ENCODE measurements at regions not wholly inside any gene's neighbourhood (a gene's known extent, or its start where the extent isn't known, plus 50 kb on each side); places are given as distances from the start of the nearest gene placed in this dataset.

DNA sequence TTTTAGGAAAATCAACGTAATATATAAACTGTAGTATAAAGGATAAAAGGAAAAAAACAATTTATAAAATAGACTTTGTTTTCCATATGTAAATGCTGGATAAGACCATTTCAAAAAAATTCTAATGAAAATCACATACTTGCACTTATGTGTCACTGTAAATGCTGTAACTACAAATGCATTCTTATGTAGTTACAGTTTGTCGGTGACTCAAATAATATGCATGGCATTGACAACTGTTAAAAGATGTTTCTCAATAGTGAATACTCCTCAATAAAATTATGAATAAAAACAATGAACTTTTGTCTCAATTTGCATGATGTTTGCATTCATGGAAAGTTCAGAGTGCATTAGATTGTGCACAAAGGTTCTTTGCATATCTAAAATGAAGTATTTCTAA lies 614.0 kb upstream of the CHRM3 start:
- no peak for ATAC-seq

DNA sequence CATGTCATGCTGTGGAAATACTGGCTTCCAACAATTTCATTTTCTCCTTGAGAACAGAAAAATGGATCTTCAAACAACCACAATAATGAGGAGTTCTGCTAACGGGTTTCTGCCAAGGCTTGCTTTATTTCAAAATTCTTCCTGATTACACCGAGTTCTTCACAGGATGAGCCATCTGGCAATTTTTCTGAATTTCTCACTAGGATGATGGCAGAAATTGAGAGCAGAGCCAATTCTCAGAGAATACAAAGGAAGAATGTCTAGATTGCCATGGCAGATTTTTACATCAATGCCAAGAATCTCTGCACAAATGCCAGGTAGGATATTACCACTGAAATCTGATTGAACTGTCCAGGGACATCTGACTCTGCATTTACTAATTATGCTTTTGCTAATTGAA lies 619.0 kb upstream of the CHRM3 start:
- no peaks in the 10 kb centered on the region for H3K36me3 ChIP-seq (ENCODE audit: low read depth)
- H3K4me3 ChIP-seq = no peak overlapping the region
- ATAC-seq = no peak
- no peaks in the 10 kb centered on the region for H3K4me1 ChIP-seq (ENCODE audit: low read depth)
- H3K9me3 ChIP-seq = peaks cover 13% of the 10 kb centered on the region
- DNase-seq = no peak
- TF ChIP-seq, protein P1, sequence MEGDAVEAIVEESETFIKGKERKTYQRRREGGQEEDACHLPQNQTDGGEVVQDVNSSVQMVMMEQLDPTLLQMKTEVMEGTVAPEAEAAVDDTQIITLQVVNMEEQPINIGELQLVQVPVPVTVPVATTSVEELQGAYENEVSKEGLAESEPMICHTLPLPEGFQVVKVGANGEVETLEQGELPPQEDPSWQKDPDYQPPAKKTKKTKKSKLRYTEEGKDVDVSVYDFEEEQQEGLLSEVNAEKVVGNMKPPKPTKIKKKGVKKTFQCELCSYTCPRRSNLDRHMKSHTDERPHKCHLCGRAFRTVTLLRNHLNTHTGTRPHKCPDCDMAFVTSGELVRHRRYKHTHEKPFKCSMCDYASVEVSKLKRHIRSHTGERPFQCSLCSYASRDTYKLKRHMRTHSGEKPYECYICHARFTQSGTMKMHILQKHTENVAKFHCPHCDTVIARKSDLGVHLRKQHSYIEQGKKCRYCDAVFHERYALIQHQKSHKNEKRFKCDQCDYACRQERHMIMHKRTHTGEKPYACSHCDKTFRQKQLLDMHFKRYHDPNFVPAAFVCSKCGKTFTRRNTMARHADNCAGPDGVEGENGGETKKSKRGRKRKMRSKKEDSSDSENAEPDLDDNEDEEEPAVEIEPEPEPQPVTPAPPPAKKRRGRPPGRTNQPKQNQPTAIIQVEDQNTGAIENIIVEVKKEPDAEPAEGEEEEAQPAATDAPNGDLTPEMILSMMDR (IDR thresholded peaks at IDR 0.05) = no peak
- intact Hi-C loops (cut with DNase I, micrococcal nuclease) = no loop called here

More for the DNA sequence above, 614.0 kb upstream of the CHRM3 start:
- intact Hi-C loops (cut with DNase I, micrococcal nuclease) = no loop called here
- no peaks in the 10 kb centered on the region for H3K9me3 ChIP-seq
- H3K4me3 ChIP-seq = no peak overlapping the region
- no peaks in the 10 kb centered on the region for H3K36me3 ChIP-seq (ENCODE audit: low read depth)
- no peaks in the 10 kb centered on the region for H3K4me1 ChIP-seq (ENCODE audit: low read depth)
- TF ChIP-seq, protein P1 (IDR thresholded peaks at IDR 0.05) = no peak
- no peak for DNase-seq

DNA sequence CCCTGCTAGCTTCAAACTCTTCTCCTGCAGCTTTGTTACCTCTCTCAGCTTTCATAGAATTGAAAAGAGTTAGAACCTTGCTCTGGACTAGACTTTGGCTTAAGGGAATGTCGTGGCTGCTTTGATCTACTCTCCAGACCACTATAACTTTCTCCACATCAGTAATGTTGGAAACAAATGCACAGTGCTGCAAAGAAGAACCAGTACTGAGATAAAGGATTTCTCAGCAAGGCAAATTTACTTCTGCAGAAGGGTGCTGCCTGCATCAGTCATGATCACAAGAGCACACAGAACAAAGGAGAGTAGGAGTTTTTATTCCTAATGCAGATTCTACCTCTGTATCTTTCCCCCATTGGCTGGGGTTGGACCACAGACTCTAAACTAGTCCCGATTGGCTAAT lies 621.6 kb upstream of the CHRM3 start:
- ATAC-seq (no peak), DNase-seq (no peak)
- peaks cover 13% of the 10 kb centered on the region for H3K9me3 ChIP-seq
- no peaks in the 10 kb centered on the region for H3K36me3 ChIP-seq (ENCODE audit: low read depth)
- intact Hi-C loops (cut with DNase I, micrococcal nuclease) = no loop called here
- no peak overlapping the region for H3K4me3 ChIP-seq
- TF ChIP-seq, protein P1 (IDR thresholded peaks at IDR 0.05) = no peak
- no peaks in the 10 kb centered on the region for H3K4me1 ChIP-seq (ENCODE audit: low read depth)

DNA sequence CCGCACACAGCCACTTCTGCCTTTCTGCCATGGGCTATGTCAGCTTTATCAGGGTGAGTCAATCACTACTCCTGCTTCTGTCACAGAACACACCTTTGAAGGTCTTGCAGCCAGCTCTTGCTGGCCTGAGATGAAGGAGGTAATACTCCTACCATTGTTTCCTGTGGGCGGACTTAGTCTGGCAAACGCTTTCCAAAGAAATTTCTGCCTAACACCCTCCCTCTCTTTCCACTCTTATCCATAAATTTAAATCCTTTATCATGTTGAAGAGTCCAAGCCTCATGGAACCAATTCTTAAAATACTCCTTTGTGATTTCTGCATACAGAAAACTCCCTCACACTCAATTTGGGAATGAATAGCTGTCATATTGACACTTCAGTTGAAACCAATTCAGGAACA lies 633.1 kb upstream of the CHRM3 start:
- H3K4me3 ChIP-seq = no peak overlapping the region
- intact Hi-C loops (cut with DNase I, micrococcal nuclease) = no loop called here

DNA sequence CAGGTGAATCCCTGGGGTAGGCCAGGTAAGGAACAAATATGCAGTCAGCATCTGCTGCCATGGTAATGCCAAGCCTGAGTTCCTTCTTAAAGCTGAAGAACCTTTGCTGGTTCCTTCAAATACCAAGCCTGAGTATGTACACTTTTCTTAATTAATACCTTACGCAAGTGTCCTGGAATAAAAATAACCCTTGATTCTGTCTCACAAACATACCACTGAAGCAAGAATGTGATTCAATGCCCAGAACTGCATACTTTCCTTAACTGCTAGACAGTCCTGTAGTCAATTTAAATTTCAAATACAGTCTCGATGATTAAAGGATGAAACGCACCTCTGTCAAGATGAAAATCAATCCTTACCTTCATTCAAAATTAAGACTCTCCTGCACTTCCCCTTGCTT lies 634.0 kb upstream of the CHRM3 start:
- ATAC-seq (no peak), DNase-seq (no peak)
- Histone ChIP-seq H3K4me3 (no peak overlapping the region), H3K9me3 (no peaks in the 10 kb centered on the region), H3K36me3 (ENCODE audit: low read depth) (no peaks in the 10 kb centered on the region), H3K4me1 (ENCODE audit: low read depth) (no peaks in the 10 kb centered on the region)
- TF ChIP-seq, protein P1 (IDR thresholded peaks at IDR 0.05) = no peak
- intact Hi-C loops (cut with DNase I, micrococcal nuclease) = no loop called here

More for the DNA sequence above, 633.1 kb upstream of the CHRM3 start:
- no peak for DNase-seq
- TF ChIP-seq, protein P1 (IDR thresholded peaks at IDR 0.05) = no peak
- no peaks in the 10 kb centered on the region for H3K36me3 ChIP-seq (ENCODE audit: low read depth)
- no peak for ATAC-seq
- H3K4me1 ChIP-seq (ENCODE audit: low read depth) = no peaks in the 10 kb centered on the region
- no peaks in the 10 kb centered on the region for H3K9me3 ChIP-seq

DNA sequence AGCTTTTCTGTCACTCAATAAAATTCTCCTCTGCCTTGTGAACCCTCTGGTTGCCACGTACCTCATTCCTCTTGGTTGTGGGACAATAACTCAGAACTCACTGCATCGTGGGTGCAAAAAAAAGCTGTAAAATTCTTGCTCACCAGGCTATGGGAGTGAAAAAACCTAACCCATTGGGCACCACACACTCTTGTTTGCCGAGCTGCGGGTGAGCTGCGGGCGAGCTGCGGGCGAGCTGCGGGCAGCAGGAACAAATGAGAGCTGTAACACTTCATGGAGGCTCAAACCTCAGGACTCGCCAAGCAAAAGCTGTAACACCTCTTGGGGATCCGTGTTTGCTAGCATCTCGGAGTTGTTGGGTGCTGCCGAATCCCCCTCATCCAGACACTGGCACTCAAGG lies 641.3 kb upstream of the CHRM3 start:
- TF ChIP-seq, protein P1 (IDR thresholded peaks at IDR 0.05) = no peak
- intact Hi-C loops (cut with DNase I, micrococcal nuclease) = no loop called here
- DNase-seq = no peak

More for the DNA sequence above, 641.3 kb upstream of the CHRM3 start:
- Histone ChIP-seq H3K4me1 (ENCODE audit: low read depth) (no peaks in the 10 kb centered on the region), H3K9me3 (peaks cover 3% of the 10 kb centered on the region), H3K36me3 (ENCODE audit: low read depth) (no peaks in the 10 kb centered on the region), H3K4me3 (no peak overlapping the region)
- no peak for ATAC-seq

Measured in mucosa of descending colon (tissue), 3 donors.